Natural killer cell treated with Interleukin-12 subunit alpha and Interleukin-12 subunit beta and Interleukin-15 and Interleukin-18, amount 100 ng/mL, for 72 hours (primary cell): ENCODE measurements at regions not wholly inside any gene's neighbourhood (a gene's known extent, or its start where the extent isn't known, plus 50 kb on each side); places are given as distances from the start of the nearest gene placed in this dataset.

ENCODE experiments used
- ATAC-seq, 2 donors: fragments of 150-1000 bp; cut with Tn5 transposase in 1 of 2; sonication (Bioruptor Pico), chemical (Tn5 transposase) in 1 of 2; 2 replicates each; pipeline ENCODE4 v1.10.0; 2021
- DNase-seq: peaks from one replicate; pipeline ENCODE4 v3.0.0; 2022; ENCODE audit warnings: low spot score
- H3K27ac Mint-ChIP-seq, 2 donors: 1 replicate in 1 of 2; 2 replicates in 1 of 2; pipeline ENCODE4 v1.8.0; 2022; ENCODE audit warnings: mixed read lengths in 2 of 2, mild to moderate bottlenecking in 1 of 2, moderate library complexity in 1 of 2
- H3K27me3 Mint-ChIP-seq, 2 donors: 1 replicate in 1 of 2; 2 replicates in 1 of 2; pipeline ENCODE4 v1.8.0; 2022; ENCODE audit warnings: mixed read lengths in 2 of 2
- H3K36me3 Mint-ChIP-seq: one replicate; pipeline ENCODE4 v1.8.0; 2022; ENCODE audit warnings: mixed read lengths
- H3K4me1 Mint-ChIP-seq, 2 donors: 1 replicate in 1 of 2; 2 replicates in 1 of 2; pipeline ENCODE4 v1.8.0; 2022; ENCODE audit warnings: low read depth in 2 of 2, mixed read lengths in 2 of 2, mild to moderate bottlenecking in 1 of 2
- H3K4me3 Mint-ChIP-seq: one replicate; pipeline ENCODE4 v1.8.0; 2022; ENCODE audit warnings: mixed read lengths
- H3K9me3 Mint-ChIP-seq: 2 replicates; pipeline ENCODE4 v1.8.0; 2022; ENCODE audit warnings: mixed read lengths

DNA sequence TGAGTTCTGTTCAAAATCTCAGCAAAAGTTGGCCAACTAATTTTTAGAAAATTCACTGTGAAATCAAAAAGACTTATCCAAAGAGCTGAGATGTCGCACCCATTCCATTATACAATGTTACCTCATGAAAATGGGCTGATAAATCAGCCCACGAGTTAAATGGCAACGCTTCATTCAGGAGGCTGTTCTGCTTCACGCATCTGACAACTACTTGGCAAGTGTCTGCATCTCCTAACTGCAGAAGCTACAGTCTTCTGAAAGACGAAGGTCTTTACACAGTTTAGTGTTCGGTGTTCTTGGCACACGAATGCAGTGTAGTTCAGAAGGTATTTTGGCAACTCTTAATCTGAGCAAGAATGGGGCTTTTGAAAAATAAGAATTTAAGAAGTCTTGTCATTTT lies 166.6 kb upstream of the DKK2 start:
- Mint-ChIP-seq H3K4me1 (no peaks in the 10 kb centered on the region), H3K27me3 (no peaks in the 10 kb centered on the region), H3K36me3 (no peaks in the 10 kb centered on the region), H3K9me3 (peaks cover 2% of the 10 kb centered on the region), H3K4me3 (no peak overlapping the region), H3K27ac (no peak overlapping the region)
- ATAC-seq, result no peak
- DNase-seq, result no peak

DNA sequence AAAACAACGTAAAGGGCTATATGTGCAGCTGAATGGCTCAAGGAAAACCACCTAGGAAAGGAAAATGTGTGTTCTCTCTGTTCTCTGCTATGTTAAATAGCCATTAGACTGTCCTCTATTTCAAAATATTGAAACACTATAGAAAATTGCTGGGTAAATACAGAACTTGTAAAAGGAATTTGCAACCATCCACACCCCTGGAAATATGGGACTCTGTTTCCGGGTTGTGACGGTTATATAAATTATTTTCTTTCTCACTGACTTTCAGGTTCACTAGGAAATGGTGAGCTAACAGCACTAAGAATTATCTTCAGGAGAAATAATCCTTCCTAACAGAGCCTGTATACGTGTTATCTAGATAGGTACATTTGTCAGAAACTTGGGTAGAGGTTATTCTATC lies 161.0 kb upstream of the DKK2 start:
- H3K27me3 Mint-ChIP-seq, result no peaks in the 10 kb centered on the region
- H3K4me3 Mint-ChIP-seq, result no peak overlapping the region
- H3K27ac Mint-ChIP-seq, result no peak overlapping the region
- H3K9me3 Mint-ChIP-seq, result peaks cover under 1% of the 10 kb centered on the region
- DNase-seq (no peak), ATAC-seq (no peak)
- no peaks in the 10 kb centered on the region for H3K36me3 Mint-ChIP-seq
- no peaks in the 10 kb centered on the region for H3K4me1 Mint-ChIP-seq

DNA sequence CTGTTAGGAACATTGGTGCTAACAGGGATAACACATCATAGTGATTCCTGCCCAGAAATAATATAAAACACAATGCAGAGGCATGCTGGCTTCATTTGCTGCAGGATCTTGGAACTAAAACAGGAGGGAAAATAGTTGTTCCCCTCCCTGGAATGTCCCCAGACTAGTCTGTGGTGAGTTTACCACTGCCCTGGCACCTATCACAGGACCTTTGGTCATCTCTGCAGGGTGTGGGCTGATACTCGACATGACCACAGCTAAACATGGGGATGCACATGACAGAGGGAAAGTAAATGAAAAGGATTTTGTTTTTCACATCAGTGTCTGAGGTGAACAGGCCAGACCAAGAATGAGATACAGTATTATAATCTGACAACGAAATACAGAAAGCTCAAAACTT lies 160.2 kb upstream of the DKK2 start:
- no peaks in the 10 kb centered on the region for H3K36me3 Mint-ChIP-seq
- H3K4me1 Mint-ChIP-seq, result no peaks in the 10 kb centered on the region
- DNase-seq, result no peak
- H3K9me3 Mint-ChIP-seq, result peaks cover 3% of the 10 kb centered on the region
- H3K27me3 Mint-ChIP-seq, result no peaks in the 10 kb centered on the region
- no peak for ATAC-seq
- no peak overlapping the region for H3K27ac Mint-ChIP-seq
- H3K4me3 Mint-ChIP-seq, result no peak overlapping the region

DNA sequence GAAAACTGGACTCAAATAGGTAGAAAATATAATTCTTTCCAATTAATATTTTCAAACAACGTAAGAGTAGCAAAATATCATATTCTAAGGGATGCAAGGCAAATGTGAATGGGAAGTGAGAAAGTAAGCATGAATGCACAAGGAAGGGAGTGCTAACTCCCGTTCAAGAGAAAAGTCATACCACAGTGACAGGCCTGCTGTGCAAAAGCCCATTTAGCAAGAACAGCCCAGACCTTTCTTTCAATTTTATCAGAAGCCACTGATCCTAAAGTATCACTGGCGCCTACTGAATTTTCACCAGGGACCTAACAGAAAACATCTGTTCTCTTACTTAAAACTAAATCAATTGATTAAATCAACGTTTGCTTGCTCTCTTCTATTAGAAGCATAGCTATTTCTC lies 157.9 kb upstream of the DKK2 start:
- Mint-ChIP-seq H3K36me3 (no peaks in the 10 kb centered on the region), H3K27ac (no peak overlapping the region), H3K27me3 (no peaks in the 10 kb centered on the region), H3K9me3 (peaks cover 3% of the 10 kb centered on the region), H3K4me1 (no peaks in the 10 kb centered on the region), H3K4me3 (no peak overlapping the region)
- no peak for ATAC-seq
- no peak for DNase-seq

DNA sequence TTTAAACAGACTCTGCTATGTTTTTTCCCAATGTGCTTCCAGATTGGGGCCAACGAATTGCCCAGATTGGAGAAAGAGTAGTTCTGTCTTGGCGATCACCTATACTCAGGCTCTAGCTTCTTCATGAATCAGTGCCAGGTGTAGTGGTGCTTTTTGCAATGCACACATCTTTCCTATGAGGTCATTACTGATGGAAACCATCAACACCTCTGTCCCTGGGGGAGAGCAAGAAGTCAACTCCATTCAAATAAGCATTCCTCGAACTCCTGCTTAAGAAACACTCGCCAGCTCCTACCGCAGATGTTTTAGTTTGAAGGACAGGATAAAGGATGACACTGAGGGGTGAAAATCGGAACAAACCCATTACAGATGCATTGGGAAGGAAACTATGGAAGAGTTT lies 156.5 kb upstream of the DKK2 start:
- Mint-ChIP-seq H3K4me3 (no peak overlapping the region), H3K27ac (no peak overlapping the region), H3K36me3 (no peaks in the 10 kb centered on the region), H3K9me3 (peaks cover 3% of the 10 kb centered on the region), H3K4me1 (no peaks in the 10 kb centered on the region), H3K27me3 (no peaks in the 10 kb centered on the region)
- ATAC-seq (no peak), DNase-seq (no peak)

DNA sequence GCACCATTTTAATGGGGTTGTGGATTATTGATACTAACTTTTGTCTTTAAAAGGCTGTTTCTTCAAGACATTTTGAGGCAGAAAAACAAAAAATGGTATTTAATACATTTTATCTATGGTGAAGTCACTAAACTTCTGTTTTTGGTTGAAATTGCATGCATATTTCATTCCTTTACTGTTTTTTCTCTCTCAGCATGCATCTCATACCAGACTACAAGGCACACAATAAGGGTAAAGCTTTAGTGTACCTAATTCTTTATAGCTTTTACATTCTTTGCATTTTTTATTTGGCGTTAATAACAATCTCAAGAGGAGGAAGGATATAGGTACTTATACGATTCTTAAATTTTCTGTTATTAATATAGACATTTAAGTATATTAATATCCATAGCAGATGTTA lies 151.0 kb upstream of the DKK2 start:
- Mint-ChIP-seq H3K4me1 (no peaks in the 10 kb centered on the region), H3K36me3 (no peaks in the 10 kb centered on the region), H3K27ac (no peak overlapping the region), H3K27me3 (no peaks in the 10 kb centered on the region), H3K4me3 (no peak overlapping the region), H3K9me3 (peaks cover 2% of the 10 kb centered on the region)
- DNase-seq (no peak), ATAC-seq (no peak)

DNA sequence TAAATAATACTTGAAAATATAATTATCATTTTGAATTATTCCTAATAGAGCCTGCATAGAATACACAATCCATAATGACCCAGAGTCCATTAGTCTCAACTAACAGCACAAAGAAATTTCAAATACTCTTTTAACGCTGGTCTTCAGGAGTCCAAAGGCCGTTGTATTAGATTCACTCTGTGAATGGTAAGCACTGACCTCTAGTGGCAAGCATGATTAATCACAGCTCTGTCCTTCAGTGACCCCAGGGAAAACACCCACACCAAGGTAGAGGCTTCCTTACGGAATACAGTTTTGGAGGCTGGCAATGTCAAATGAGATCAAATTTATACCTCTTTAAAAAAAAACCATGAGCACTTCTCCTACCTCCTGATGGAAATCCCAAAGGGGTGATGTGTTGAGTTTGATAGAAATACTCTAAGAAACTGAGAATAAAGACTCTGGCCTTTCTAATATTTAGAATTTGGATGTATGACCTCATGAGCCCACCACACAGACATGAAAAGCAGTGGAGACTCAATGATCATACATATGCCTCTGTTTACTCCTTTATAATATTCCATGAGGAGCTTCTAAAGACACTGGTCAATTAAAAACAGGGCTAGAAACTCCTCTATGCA lies 147.2 kb upstream of the DKK2 start:
- Mint-ChIP-seq H3K4me3 (no peak overlapping the region), H3K9me3 (no peaks in the 10 kb centered on the region), H3K27me3 (no peaks in the 10 kb centered on the region), H3K27ac (no peak overlapping the region), H3K36me3 (no peaks in the 10 kb centered on the region), H3K4me1 (no peaks in the 10 kb centered on the region)
- ATAC-seq (no peak), DNase-seq (no peak)

DNA sequence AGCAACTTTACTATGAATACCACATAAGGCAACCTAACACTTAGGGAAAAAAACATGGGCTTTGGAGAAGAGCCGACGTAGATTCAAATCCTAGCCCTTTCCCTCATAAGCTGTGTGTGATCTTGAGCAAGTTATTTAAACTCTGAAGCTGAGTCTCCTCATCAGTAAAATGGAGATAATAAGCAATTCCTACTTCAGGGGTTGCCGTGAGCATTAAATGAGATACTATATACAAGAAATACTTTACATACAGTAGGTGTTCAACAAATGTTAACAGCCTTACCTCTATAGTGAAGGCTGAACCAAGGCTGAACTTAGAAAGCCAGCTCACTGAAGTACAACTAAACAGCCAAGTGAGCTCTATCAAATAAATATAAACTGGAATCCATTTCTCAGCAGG lies 146.2 kb upstream of the DKK2 start:
- ATAC-seq (no peak), DNase-seq (no peak)
- Mint-ChIP-seq H3K4me3 (no peak overlapping the region), H3K27ac (no peak overlapping the region), H3K4me1 (no peaks in the 10 kb centered on the region), H3K9me3 (no peaks in the 10 kb centered on the region), H3K36me3 (no peaks in the 10 kb centered on the region), H3K27me3 (no peaks in the 10 kb centered on the region)

DNA sequence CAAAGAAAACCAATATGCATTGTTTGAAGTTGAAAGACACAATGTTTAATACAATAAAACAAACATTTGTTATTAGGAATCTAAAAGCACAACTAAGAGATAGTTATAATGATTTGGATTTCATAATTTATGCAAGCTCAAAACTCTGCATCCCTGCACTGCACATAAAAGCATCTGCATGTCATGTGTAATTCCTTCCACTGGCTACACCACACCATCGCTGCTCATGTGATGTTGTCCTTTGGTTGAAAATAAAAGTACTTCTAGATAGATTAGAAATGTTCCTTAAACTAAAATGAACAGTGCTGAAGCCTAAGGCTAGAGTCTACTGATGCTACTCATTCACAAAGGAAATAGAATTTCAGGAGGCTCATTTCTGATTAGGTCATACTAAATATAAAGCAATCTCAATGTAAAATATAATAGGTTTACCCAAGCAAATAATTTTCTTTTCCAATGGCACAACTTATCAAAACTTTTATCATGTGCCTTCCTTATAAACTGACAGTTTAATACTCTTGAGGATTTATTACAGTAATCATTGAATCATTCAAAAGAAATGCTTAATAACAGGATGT lies 130.8 kb upstream of the DKK2 start:
- Mint-ChIP-seq H3K36me3 (no peaks in the 10 kb centered on the region), H3K9me3 (peaks cover 2% of the 10 kb centered on the region)

DNA sequence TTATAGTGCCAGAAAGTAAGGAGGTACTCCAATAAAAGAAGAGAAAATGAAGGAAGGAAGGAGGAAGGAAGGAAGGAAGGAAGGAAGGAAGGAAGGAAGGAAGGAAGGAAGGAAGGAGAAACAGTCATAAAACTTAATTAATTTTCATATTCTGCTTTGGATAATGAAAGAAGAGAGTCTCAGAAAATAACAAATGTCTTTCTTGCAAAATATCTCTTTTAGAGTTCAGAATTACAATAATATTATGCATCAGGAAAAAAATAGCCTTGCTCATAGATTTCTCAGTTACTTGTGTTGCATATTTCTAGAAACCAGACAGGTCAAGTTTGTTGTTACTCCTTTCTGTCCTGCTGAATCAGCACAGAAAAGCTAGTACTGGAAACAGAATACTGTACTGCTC lies 130.1 kb upstream of the DKK2 start:
- Mint-ChIP-seq H3K4me3 (no peak overlapping the region), H3K4me1 (no peaks in the 10 kb centered on the region), H3K27me3 (no peaks in the 10 kb centered on the region), H3K27ac (no peak overlapping the region), H3K9me3 (peaks cover 2% of the 10 kb centered on the region), H3K36me3 (no peaks in the 10 kb centered on the region)
- DNase-seq (no peak), ATAC-seq (no peak)

More for the DNA sequence above, 130.8 kb upstream of the DKK2 start:
- ATAC-seq, result no peak
- DNase-seq, result no peak
- Mint-ChIP-seq H3K27me3 (no peaks in the 10 kb centered on the region), H3K27ac (no peak overlapping the region), H3K4me3 (no peak overlapping the region), H3K4me1 (no peaks in the 10 kb centered on the region)

DNA sequence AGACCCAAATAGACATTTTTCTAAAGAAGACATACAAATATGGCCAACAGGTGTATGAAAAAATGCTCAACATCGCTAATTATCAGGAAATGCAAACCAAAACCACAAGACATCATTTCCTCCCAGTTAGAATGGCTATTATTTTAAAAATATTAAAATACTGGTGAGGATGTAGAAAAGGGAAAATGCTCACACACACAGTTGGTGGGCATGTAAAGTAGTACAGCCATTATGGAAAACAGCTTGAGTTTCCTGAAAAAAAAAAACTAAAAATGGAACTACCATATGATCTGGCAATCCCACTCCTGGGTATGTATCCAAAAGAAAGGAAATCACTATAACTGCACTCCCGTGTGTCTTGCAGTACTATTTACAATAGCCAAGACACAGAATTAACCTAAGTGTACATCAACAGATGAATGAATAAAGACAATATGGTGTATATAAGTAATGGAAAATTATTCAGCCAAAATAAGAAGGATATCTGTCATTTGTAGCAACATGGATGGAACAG lies 128.9 kb upstream of the DKK2 start:
- H3K27me3 Mint-ChIP-seq, result no peaks in the 10 kb centered on the region
- no peak for DNase-seq

DNA sequence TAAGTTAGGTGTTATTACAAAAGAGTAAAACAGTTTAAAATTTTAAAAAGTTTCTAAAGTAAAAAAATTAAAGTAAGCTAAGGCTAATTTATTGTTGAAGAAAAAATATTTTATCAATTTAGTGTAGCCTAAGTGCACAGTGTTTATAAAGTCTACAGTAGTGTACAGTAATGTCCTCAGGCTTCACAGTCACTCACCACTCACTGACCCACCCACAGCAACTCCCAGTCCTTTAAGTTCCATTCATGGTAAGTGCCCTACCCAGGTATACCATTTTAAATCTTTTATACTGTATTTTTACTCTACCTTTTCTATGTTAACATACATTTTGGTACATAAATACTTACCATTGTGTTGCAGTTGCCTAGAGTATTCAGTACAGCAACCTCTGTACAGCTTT lies 120.3 kb upstream of the DKK2 start:
- Mint-ChIP-seq H3K4me3 (no peak overlapping the region), H3K4me1 (no peaks in the 10 kb centered on the region), H3K36me3 (no peaks in the 10 kb centered on the region), H3K27ac (no peak overlapping the region), H3K9me3 (peaks cover 15% of the 10 kb centered on the region), H3K27me3 (no peaks in the 10 kb centered on the region)
- ATAC-seq, result no peak
- DNase-seq, result no peak

More for the DNA sequence above, 128.9 kb upstream of the DKK2 start:
- ATAC-seq, result no peak
- H3K4me1 Mint-ChIP-seq, result no peaks in the 10 kb centered on the region
- no peaks in the 10 kb centered on the region for H3K36me3 Mint-ChIP-seq
- no peak overlapping the region for H3K27ac Mint-ChIP-seq
- peaks cover 2% of the 10 kb centered on the region for H3K9me3 Mint-ChIP-seq
- H3K4me3 Mint-ChIP-seq, result no peak overlapping the region

DNA sequence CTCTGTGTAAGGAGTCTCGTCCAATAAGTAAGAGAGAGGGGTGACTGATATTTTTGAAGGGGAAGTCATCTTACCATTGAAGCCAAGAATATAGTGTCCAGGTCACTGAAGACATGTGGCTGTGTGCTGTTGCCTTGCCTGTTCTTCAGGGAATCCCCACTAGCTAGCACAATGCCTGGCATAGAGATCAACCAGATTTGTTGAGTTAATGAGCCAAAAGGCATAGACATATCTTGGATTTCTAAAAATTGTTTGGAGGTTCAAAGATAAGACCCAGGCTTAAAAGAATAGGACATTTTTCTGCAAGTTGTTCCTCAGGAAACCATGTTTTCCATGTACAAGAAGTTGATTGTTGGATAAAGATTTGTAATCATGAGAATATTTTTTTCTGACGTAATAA lies 119.3 kb upstream of the DKK2 start:
- Mint-ChIP-seq H3K4me1 (no peaks in the 10 kb centered on the region), H3K27ac (no peak overlapping the region), H3K36me3 (no peaks in the 10 kb centered on the region), H3K9me3 (peaks cover 19% of the 10 kb centered on the region), H3K27me3 (no peaks in the 10 kb centered on the region), H3K4me3 (no peak overlapping the region)
- ATAC-seq (no peak), DNase-seq (no peak)

DNA sequence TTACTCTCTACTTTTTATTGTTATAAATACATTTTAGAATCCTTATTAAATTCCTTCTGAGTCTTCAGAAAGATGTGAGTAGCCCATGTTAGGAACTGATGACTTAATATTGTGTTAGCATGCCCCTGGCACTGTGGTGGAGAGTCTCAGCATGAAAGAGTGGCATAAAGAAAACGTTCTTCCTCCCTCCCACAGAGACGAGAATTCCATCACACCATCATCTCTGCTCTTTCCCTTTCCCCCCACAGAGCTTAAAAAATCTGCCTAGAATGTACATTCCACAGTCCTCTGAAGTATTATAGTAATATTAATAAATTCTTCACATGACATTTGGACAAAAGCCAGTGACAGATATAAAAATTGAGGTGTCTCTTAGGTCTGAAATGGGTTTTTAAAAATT lies 117.8 kb upstream of the DKK2 start:
- peaks cover 16% of the 10 kb centered on the region for H3K9me3 Mint-ChIP-seq
- no peak for ATAC-seq
- no peaks in the 10 kb centered on the region for H3K4me1 Mint-ChIP-seq

DNA sequence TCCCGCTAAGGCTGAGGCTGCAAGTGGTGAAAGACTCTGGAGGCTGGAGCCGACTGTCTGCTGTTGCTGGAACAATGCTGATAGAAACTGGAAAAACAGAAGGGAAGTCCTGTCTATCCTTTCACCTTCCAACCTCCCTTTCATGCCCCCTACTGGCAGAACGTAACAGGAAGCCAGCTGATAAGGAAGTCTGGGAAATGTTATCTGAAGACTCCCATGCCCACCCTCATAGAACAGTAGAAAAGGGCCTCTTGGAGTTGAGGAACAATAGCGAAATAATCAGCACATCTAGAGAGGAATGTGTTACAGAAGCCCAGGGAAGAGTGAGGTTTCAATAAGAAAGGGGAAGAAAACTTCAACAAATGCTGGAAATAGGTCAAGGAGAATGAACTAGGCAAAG lies 117.1 kb upstream of the DKK2 start:
- H3K9me3 Mint-ChIP-seq, result peaks cover 16% of the 10 kb centered on the region
- no peaks in the 10 kb centered on the region for H3K27me3 Mint-ChIP-seq
- H3K4me1 Mint-ChIP-seq, result no peaks in the 10 kb centered on the region
- no peak overlapping the region for H3K27ac Mint-ChIP-seq
- ATAC-seq (no peak), DNase-seq (no peak)
- H3K36me3 Mint-ChIP-seq, result no peaks in the 10 kb centered on the region
- H3K4me3 Mint-ChIP-seq, result no peak overlapping the region

More for the DNA sequence above, 117.8 kb upstream of the DKK2 start:
- Mint-ChIP-seq H3K27me3 (no peaks in the 10 kb centered on the region), H3K27ac (no peak overlapping the region), H3K36me3 (no peaks in the 10 kb centered on the region), H3K4me3 (no peak overlapping the region)
- DNase-seq, result no peak
